ENCODE measurements at regions not wholly inside any gene's neighbourhood (a gene's known extent, or its start where the extent isn't known, plus 50 kb on each side); places are given as distances from the start of the nearest gene placed in this dataset.

- Histone ChIP-seq H3K4me1 (ENCODE audit: control insufficient read depth in 2 of 2, insufficient read depth in 2 of 2, low read length in 2 of 2) (no peaks in the 10 kb centered on the region), H3K27ac (ENCODE audit: low read length in 2 of 2) (no peak overlapping the region), H4K20me1 (ENCODE audit: control insufficient read depth, insufficient read depth, low read length, poor library complexity, severe bottlenecking) (no peaks in the 10 kb centered on the region), H2AFZ (ENCODE audit: insufficient read depth, low read depth, low read length, poor library complexity, severe bottlenecking) (no peak overlapping the region), H3K4me3 (ENCODE audit: control extremely low read depth in 1 of 5, extremely low read depth in 1 of 5, insufficient read depth in 1 of 5, low read depth in 2 of 5, low read length in 4 of 5) (no peak overlapping the region), H3K9ac (ENCODE audit: low read length) (no peak overlapping the region), H3K27me3 (replicated peaks in 1 of 4; ENCODE audit: control extremely low read depth in 1 of 4, control insufficient read depth in 3 of 4, insufficient read depth in 4 of 4, low read length in 3 of 4) (peaks cover 0 to 4% (median 1%) of the 10 kb centered on the region in 4 experiments), H3K79me2 (ENCODE audit: control insufficient read depth, insufficient read depth, low read length) (no peaks in the 10 kb centered on the region), H3K4me2 (replicated peaks; ENCODE audit: low read depth, low read length, poor library complexity, severe bottlenecking) (no peak overlapping the region), H3K36me3 (replicated peaks in 1 of 2; ENCODE audit: control extremely low read depth in 1 of 2, control insufficient read depth in 1 of 2, extremely low read depth in 1 of 2, insufficient read depth in 2 of 2, low read length in 1 of 2) (no peaks in the 10 kb centered on the region), H3K9me3 (ENCODE audit: control extremely low read depth in 1 of 3, control insufficient read depth in 2 of 3, insufficient read depth in 1 of 3, low read length in 2 of 3) (peaks cover 0 to 7% (median 0%) of the 10 kb centered on the region in 3 donors)
- Mint-ChIP-seq H3K27ac (no peak overlapping the region), H3K9me3 (ENCODE audit: insufficient read depth) (no peaks in the 10 kb centered on the region), H3K4me3 (no peak overlapping the region), H3K4me1 (no peaks in the 10 kb centered on the region), H3K27me3 (peaks cover 5% of the 10 kb centered on the region)
- DNase-seq (no peak), ATAC-seq (ENCODE audit: low read depth) (no peak)
- no CpG with 5 or more reads among the region's 6 CpGs for WGBS (ENCODE audit: insufficient coverage)
- no peak for TF ChIP-seq EZH2 (IDR thresholded peaks at IDR 0.05; ENCODE audit: borderline replicate concordance, insufficient read depth, low read depth, low read length, poor library complexity, severe bottlenecking)
- no peak for TF ChIP-seq CTCF (IDR thresholded peaks at IDR 0.05)
- ChIA-PET POLR2A (no interaction called here), CTCF (no interaction called here)
- intact Hi-C loops (cut with micrococcal nuclease), result no loop called here
These were observed 118.2 kb downstream of the MAP3K21 start for GRCh38 chr1:233445737-233446136.

GRCh38 chr1:233446935-233447334 is 119.4 kb downstream of the MAP3K21 start:
- no peak overlapping the region for H3K27ac Mint-ChIP-seq
- Histone ChIP-seq H3K36me3 (replicated peaks in 1 of 2; ENCODE audit: control extremely low read depth in 1 of 2, control insufficient read depth in 1 of 2, extremely low read depth in 1 of 2, insufficient read depth in 2 of 2, low read length in 1 of 2) (no peaks in the 10 kb centered on the region), H2AFZ (ENCODE audit: insufficient read depth, low read depth, low read length, poor library complexity, severe bottlenecking) (no peak overlapping the region), H3K9me3 (ENCODE audit: control extremely low read depth in 1 of 3, control insufficient read depth in 2 of 3, insufficient read depth in 1 of 3, low read length in 2 of 3) (peaks cover 0 to 7% (median 0%) of the 10 kb centered on the region in 3 donors), H3K4me1 (ENCODE audit: control insufficient read depth in 2 of 2, insufficient read depth in 2 of 2, low read length in 2 of 2) (no peaks in the 10 kb centered on the region), H3K9ac (ENCODE audit: low read length) (no peak overlapping the region), H3K4me2 (replicated peaks; ENCODE audit: low read depth, low read length, poor library complexity, severe bottlenecking) (no peak overlapping the region), H3K27ac (ENCODE audit: low read length in 2 of 2) (no peak overlapping the region), H3K79me2 (ENCODE audit: control insufficient read depth, insufficient read depth, low read length) (no peaks in the 10 kb centered on the region), H3K27me3 (replicated peaks in 1 of 4; ENCODE audit: control extremely low read depth in 1 of 4, control insufficient read depth in 3 of 4, insufficient read depth in 4 of 4, low read length in 3 of 4) (no peaks in the 10 kb centered on the region), H3K4me3 (ENCODE audit: control extremely low read depth in 1 of 5, extremely low read depth in 1 of 5, insufficient read depth in 1 of 5, low read depth in 2 of 5, low read length in 4 of 5) (no peak overlapping the region), H4K20me1 (ENCODE audit: control insufficient read depth, insufficient read depth, low read length, poor library complexity, severe bottlenecking) (no peaks in the 10 kb centered on the region)
- intact Hi-C loops (cut with micrococcal nuclease), result no loop called here
- TF ChIP-seq EZH2 (IDR thresholded peaks at IDR 0.05; ENCODE audit: borderline replicate concordance, insufficient read depth, low read depth, low read length, poor library complexity, severe bottlenecking), result no peak
- no peak for TF ChIP-seq CTCF (IDR thresholded peaks at IDR 0.05)
- DNase-seq, result no peak
- ATAC-seq (ENCODE audit: low read depth), result no peak
- no peak overlapping the region for H3K4me3 Mint-ChIP-seq
- H3K27me3 Mint-ChIP-seq, result no peaks in the 10 kb centered on the region
- ChIA-PET POLR2A (no interaction called here), CTCF (no interaction called here)
- no peaks in the 10 kb centered on the region for H3K4me1 Mint-ChIP-seq
- no peaks in the 10 kb centered on the region for H3K9me3 Mint-ChIP-seq (ENCODE audit: insufficient read depth)
- WGBS (ENCODE audit: insufficient coverage), result 85% methylated on average over 4 of the region's 6 CpGs
